Prostate gland (tissue), 2 donors: ENCODE measurements at regions not wholly inside any gene's neighbourhood (a gene's known extent, or its start where the extent isn't known, plus 50 kb on each side); places are given as distances from the start of the nearest gene placed in this dataset.

Experiments used
- DNase-seq: peaks from one replicate; pipeline ENCODE4 v3.0.0-alpha.2; 2019; ENCODE audit warnings: low spot score
- H3K27ac ChIP-seq, 2 donors: fragments of 200-600 bp; sonication (generic); 2 replicates each; pipeline ENCODE4 v1.5.1; 2017 to 2019
- H3K27me3 ChIP-seq: fragments of 200-600 bp; sonication (generic); replicated peaks from 2 replicates; pipeline ENCODE4 v1.5.1; 2019; ENCODE audit not compliant: insufficient read depth
- H3K36me3 ChIP-seq, 2 donors: fragments of 200-600 bp; sonication (generic); 1 replicate in 1 of 2; 2 replicates in 1 of 2; pipeline versions ENCODE4 v1.5.1 to v1.8.1; 2017 to 2019
- H3K4me1 ChIP-seq: fragments of 200-600 bp; sonication (generic); replicated peaks from 2 replicates; pipeline ENCODE4 v1.5.1; 2019
- H3K4me3 ChIP-seq, 2 donors: fragments of 200-600 bp; sonication (generic); 2 replicates each; pipeline ENCODE4 v1.5.1; 2017 to 2019
- H3K9me3 ChIP-seq: fragments of 200-600 bp; sonication (generic); 2 replicates; pipeline ENCODE4 v1.5.1; 2017
- CTCF ChIP-seq, 4 experiments: fragments of 200-600 bp in 2 of 4; fragments of 450-650 bp in 2 of 4; sonication (generic) in 2 of 4; IDR thresholded peaks; 1 replicate in 3 of 4; 2 replicates in 1 of 4; pipeline ENCODE4 v1.5.1; 2016 to 2019; ENCODE audit warnings: antibody characterized with exemption in 4 of 4, mild to moderate bottlenecking in 2 of 4, moderate library complexity in 2 of 4
- POLR2A ChIP-seq: fragments of 450-650 bp; IDR thresholded peaks from one replicate; pipeline ENCODE4 v1.6.1; 2016; ENCODE audit warnings: antibody characterized with exemption, mild to moderate bottlenecking
- POLR2AphosphoS5 ChIP-seq: sonication (generic); formaldehyde crosslinking; IDR thresholded peaks from one replicate; pipeline ENCODE4 v1.6.1; 2017; ENCODE audit warnings: antibody characterized with exemption
- WGBS: methylation state at CpG from one replicate; pipeline ENCODE4 v1.1.5; 2018; 5-methylcytosine and 5-hydroxymethylcytosine counted together
- intact Hi-C: fragments of 100-400 bp; cut with DNase I; formaldehyde crosslinking; loops from one replicate; pipeline ENCODE4 v1.14.2; 2022

GRCh38 chr14:44297437-44297836 is 209.6 kb downstream of the FSCB start:
- Histone ChIP-seq H3K27ac (no peak overlapping the region), H3K9me3 (no peaks in the 10 kb centered on the region), H3K4me1 (no peaks in the 10 kb centered on the region), H3K4me3 (no peak overlapping the region), H3K27me3 (no peaks in the 10 kb centered on the region), H3K36me3 (no peaks in the 10 kb centered on the region)
- intact Hi-C loops = no loop called here
- no peak for DNase-seq
- TF ChIP-seq POLR2A = no peak
- no peak for TF ChIP-seq CTCF (IDR thresholded peaks at IDR 0.05)
- no peak for TF ChIP-seq POLR2AphosphoS5

DNA sequence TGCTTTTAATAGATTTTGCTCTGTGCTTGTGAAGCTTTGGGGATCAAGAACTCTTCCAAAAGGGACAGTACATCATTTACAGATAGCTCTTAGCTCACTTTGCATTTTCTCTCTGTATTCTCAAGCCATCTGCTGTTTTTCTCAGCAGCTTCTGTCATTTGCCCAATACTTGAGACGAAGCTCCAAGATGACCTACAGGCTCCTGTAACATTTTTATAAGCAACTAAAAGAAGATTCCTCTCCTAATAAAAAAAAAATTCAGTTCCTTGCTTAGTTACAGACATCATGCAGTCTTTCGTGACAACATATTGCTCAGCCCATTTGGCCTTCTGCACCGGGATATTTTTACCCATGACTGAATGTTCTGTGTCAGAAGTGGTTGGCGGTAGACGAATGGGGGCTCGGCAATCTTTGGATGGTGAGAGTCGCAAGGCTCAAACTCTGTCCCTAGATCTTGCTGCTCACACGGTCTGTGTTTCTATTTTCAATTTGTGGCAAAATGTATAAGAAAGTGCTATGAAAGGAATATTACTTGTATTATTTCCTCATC is 215.6 kb downstream of the FSCB start:
- Histone ChIP-seq H3K4me3 (no peak overlapping the region), H3K9me3 (no peaks in the 10 kb centered on the region), H3K27me3 (no peaks in the 10 kb centered on the region), H3K36me3 (no peaks in the 10 kb centered on the region), H3K27ac (no peak overlapping the region), H3K4me1 (no peaks in the 10 kb centered on the region)
- DNase-seq = no peak
- TF ChIP-seq POLR2A (no peak), CTCF (IDR thresholded peaks at IDR 0.05) (no peak), POLR2AphosphoS5 (no peak)
- intact Hi-C loops = no loop called here
- 77% methylated on average over 8 of the region's 8 CpGs for WGBS

- 96% methylated on average over 2 of the region's 2 CpGs for WGBS
- intact Hi-C loops = no loop called here
- no peak for DNase-seq
- H3K4me1 ChIP-seq = no peaks in the 10 kb centered on the region
- TF ChIP-seq CTCF (IDR thresholded peaks at IDR 0.05) (no peak), POLR2AphosphoS5 (no peak), POLR2A (no peak)
- H3K27me3 ChIP-seq = no peaks in the 10 kb centered on the region
- no peaks in the 10 kb centered on the region for H3K36me3 ChIP-seq
- no peak overlapping the region for H3K4me3 ChIP-seq
- H3K9me3 ChIP-seq = no peaks in the 10 kb centered on the region
- no peak overlapping the region for H3K27ac ChIP-seq
These were observed 219.2 kb downstream of the FSCB start for GRCh38 chr14:44287858-44288257.

DNA sequence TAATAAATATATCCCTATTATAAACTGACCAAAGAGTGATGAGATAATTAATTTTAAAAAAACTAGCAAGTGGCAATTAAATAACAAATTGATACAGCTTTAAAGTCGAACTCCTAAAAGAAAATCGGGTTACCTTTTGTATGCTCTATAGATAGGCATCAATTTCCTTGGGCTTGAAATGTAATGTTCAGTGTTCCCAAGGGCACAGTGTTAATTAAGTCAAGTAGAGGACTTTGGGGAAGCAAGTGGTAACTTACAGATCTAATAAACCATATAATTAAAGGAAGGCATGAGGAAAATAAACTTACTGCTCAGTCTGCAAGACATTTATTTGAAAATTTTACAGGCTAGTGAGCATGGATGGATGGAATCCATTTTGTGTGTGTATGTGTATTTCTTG is 220.9 kb downstream of the FSCB start:
- intact Hi-C loops = no loop called here
- 38% methylated on average over 2 of the region's 2 CpGs for WGBS
- Histone ChIP-seq H3K27ac (no peak overlapping the region), H3K27me3 (no peaks in the 10 kb centered on the region), H3K4me3 (no peak overlapping the region), H3K4me1 (no peaks in the 10 kb centered on the region), H3K36me3 (no peaks in the 10 kb centered on the region), H3K9me3 (no peaks in the 10 kb centered on the region)
- DNase-seq = no peak
- TF ChIP-seq CTCF (IDR thresholded peaks at IDR 0.05) (no peak), POLR2AphosphoS5 (no peak), POLR2A (no peak)

DNA sequence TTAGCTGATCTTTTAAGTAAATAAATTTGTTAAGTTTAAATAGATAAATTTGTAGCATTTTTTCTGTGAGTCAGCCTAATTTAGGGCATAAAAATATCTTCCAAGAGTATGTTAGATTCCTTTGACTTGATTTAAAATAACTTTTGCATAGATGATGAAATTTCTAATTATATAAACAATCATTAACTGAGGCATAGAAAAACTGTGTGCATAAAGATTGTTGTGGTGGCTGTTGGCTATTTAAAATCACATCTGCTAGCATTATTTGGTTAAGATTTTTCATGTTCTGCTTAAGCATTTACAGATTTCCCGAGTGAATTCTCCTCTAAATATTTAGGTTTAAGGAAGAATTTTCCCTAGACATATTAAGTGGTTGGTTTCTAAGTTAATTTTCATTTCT is 223.2 kb downstream of the FSCB start:
- H3K4me3 ChIP-seq = no peak overlapping the region
- WGBS = 73% methylated on average over 1 of the region's 1 CpG
- intact Hi-C loops = no loop called here

More for the DNA sequence above, 223.2 kb downstream of the FSCB start:
- H3K27me3 ChIP-seq = no peaks in the 10 kb centered on the region
- H3K4me1 ChIP-seq = no peaks in the 10 kb centered on the region
- H3K27ac ChIP-seq = no peak overlapping the region
- DNase-seq = no peak
- no peaks in the 10 kb centered on the region for H3K36me3 ChIP-seq
- H3K9me3 ChIP-seq = no peaks in the 10 kb centered on the region
- TF ChIP-seq POLR2AphosphoS5 = no peak
- no peak for TF ChIP-seq POLR2A
- TF ChIP-seq CTCF (IDR thresholded peaks at IDR 0.05) = no peak
